ENCODE measurements at regions not wholly inside any gene's neighbourhood (a gene's known extent, or its start where the extent isn't known, plus 50 kb on each side); places are given as distances from the start of the nearest gene placed in this dataset.

GRCh38 chr3:76965122-76965725, 74.7 kb upstream of the ROBO2 start (continued):
- TF ChIP-seq SPI1 (IDR thresholded peaks at IDR 0.05; ENCODE audit: borderline replicate concordance, insufficient read depth, low read depth, low read length) (no peak), RBBP5 (conservative IDR thresholded peaks at IDR 0.05) (no peak), MXI1 (IDR thresholded peaks at IDR 0.05; ENCODE audit: low read depth, low read length) (no peak)

GRCh38 chr3:76969471-76969870, 70.4 kb upstream of the ROBO2 start:
- Histone ChIP-seq H3K9ac (ENCODE audit: control insufficient read depth, insufficient read depth, low read length) (no peak overlapping the region), H3K36me3 (ENCODE audit: control insufficient read depth in 2 of 2, insufficient read depth in 2 of 2, low read length in 1 of 2) (no peaks in the 10 kb centered on the region), H3K4me1 (ENCODE audit: control insufficient read depth, insufficient read depth, low read length) (no peaks in the 10 kb centered on the region), H3K4me3 (no peak overlapping the region), H3K4me2 (ENCODE audit: control insufficient read depth, insufficient read depth) (no peak overlapping the region), H4K20me1 (ENCODE audit: control insufficient read depth, insufficient read depth) (no peaks in the 10 kb centered on the region), H2AFZ (ENCODE audit: control insufficient read depth, low read depth, low read length) (no peak overlapping the region), H3K27ac (ENCODE audit: control insufficient read depth, insufficient read depth) (no peak overlapping the region), H3K27me3 (replicated peaks in 1 of 2; ENCODE audit: control insufficient read depth in 2 of 2, insufficient read depth in 2 of 2, low read length in 1 of 2) (no peaks in the 10 kb centered on the region), H3K9me3 (replicated peaks; ENCODE audit: control insufficient read depth, insufficient read depth, low read length) (no peaks in the 10 kb centered on the region), H3K79me2 (ENCODE audit: control insufficient read depth, insufficient read depth, low read length) (no peaks in the 10 kb centered on the region)
- DNase-seq (ENCODE audit: low read depth, low spot score) = no peak
- no TSS peak for BruUV-seq (replicated peaks)
- ChIA-PET RAD21 (ENCODE audit: unreplicated experiment) (no interaction called here), CTCF (interaction anchor here (1.1 to 2.1 kb wide), 3 partner anchors 8 to 17 kb away, joined by 3 to 6 read pairs (median 3); no protein-coding TSS in a partner anchor), SMC1A (ENCODE audit: uncharacterized antibody, unreplicated experiment) (interaction anchor here (0.8 to 1.4 kb wide), 5 partner anchors 13 to 80 kb away, joined by 3 to 4 read pairs (median 3); no protein-coding TSS in a partner anchor), POLR2A (no interaction called here)
- in situ Hi-C loops (cut with MboI) = no loop called here
- no peak for FAIRE-seq
- no peak for ATAC-seq
- intact Hi-C loops (cut with micrococcal nuclease; ENCODE audit: unreplicated experiment) = no loop called here
- WGBS (ENCODE audit: insufficient coverage, insufficient replicate concordance, low lambda C conversion rate, missing lambda C conversion rate) = 0% methylated on average over 2 of the region's 2 CpGs
- TF ChIP-seq SREBF2 (IDR thresholded peaks at IDR 0.05; ENCODE audit: low read length) (no peak), NKRF (conservative IDR thresholded peaks at IDR 0.05) (no peak), IKZF2 (IDR thresholded peaks at IDR 0.05) (no peak), ZSCAN29 (IDR thresholded peaks at IDR 0.05) (no peak), NRF1 (conservative IDR thresholded peaks at IDR 0.05; ENCODE audit: low read depth, low read length) (no peak), YY1 (IDR thresholded peaks at IDR 0.05; ENCODE audit: low read depth, low read length) (no peak), BHLHE40 (IDR thresholded peaks at IDR 0.05; ENCODE audit: borderline replicate concordance in 1 of 2, low read depth in 2 of 2, low read length in 1 of 2) (no peak), DPF2 (IDR thresholded peaks at IDR 0.05) (no peak), SMAD1 (IDR thresholded peaks at IDR 0.05; ENCODE audit: low read depth, partially characterized antibody) (no peak), ZBTB33 (IDR thresholded peaks at IDR 0.05) (no peak), GATAD2B (conservative IDR thresholded peaks at IDR 0.05; ENCODE audit: low read depth) (no peak), ZNF207 (IDR thresholded peaks at IDR 0.05; ENCODE audit: borderline replicate concordance) (no peak), PKNOX1 (IDR thresholded peaks at IDR 0.05) (no peak), MEF2B (IDR thresholded peaks at IDR 0.05; ENCODE audit: partially characterized antibody, poor library complexity, severe bottlenecking) (no peak), HSF1 (IDR thresholded peaks at IDR 0.05; ENCODE audit: low read depth, low read length) (no peak)
